Stomach (tissue), 4 donors: ENCODE measurements at regions not wholly inside any gene's neighbourhood (a gene's known extent, or its start where the extent isn't known, plus 50 kb on each side); places are given as distances from the start of the nearest gene placed in this dataset.

ENCODE experiments used
- CTCF ChIP-seq, 7 experiments: fragments of 450-650 bp in 4 of 7; fragments of 200-600 bp in 3 of 7; sonication (generic) in 3 of 7; IDR thresholded peaks; one replicate each; pipeline ENCODE4 v1.5.1; 2016 to 2019; ENCODE audit warnings: antibody characterized with exemption in 7 of 7, control low read depth in 2 of 7, mild to moderate bottlenecking in 1 of 7
- EP300 ChIP-seq: sonication (generic); formaldehyde crosslinking; IDR thresholded peaks from one replicate; pipeline ENCODE4 v1.6.1; 2017; ENCODE audit warnings: antibody characterized with exemption
- POLR2A ChIP-seq, 4 donors: fragments of 450-650 bp; IDR thresholded peaks; one replicate each; pipeline ENCODE4 v1.6.1; 2016; ENCODE audit warnings: antibody characterized with exemption in 4 of 4, control low read depth in 2 of 4, mild to moderate bottlenecking in 1 of 4, moderate library complexity in 1 of 4
- POLR2AphosphoS5 ChIP-seq, 3 donors: sonication (generic); formaldehyde crosslinking; IDR thresholded peaks; one replicate each; pipeline ENCODE4 v1.6.1; 2016; ENCODE audit warnings: antibody characterized with exemption in 3 of 3

GRCh38 chr11:134464196-134464595 is 52.2 kb upstream of the B3GAT1 start:
- TF ChIP-seq CTCF (IDR thresholded peaks at IDR 0.05) (no peak), POLR2A (IDR thresholded peaks at IDR 0.05) (no peak), EP300 (no peak), POLR2AphosphoS5 (IDR thresholded peaks at IDR 0.05) (no peak)
